ENCODE measurements at regions not wholly inside any gene's neighbourhood (a gene's known extent, or its start where the extent isn't known, plus 50 kb on each side); places are given as distances from the start of the nearest gene placed in this dataset.

DNA sequence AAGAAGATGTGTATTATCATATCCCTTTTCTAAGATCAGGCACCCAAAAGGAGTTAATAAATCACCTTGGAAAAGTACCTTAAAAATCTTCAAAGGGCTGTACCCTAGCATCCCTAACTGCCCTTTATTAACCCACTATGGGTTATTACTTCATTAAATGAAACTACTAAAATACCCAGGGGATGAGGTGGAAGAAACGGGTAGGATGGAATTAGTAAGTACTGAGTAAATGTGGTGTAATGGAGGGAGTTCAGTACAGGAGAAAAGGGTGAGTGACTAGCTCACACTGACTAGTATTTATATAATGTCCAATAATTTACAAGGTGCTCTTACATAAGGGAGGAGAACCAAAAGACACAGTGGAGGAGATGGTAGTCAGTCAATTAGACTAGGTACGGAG, 51.0 kb upstream of the RASGEF1B start:
- DNase-seq: no peak

DNA sequence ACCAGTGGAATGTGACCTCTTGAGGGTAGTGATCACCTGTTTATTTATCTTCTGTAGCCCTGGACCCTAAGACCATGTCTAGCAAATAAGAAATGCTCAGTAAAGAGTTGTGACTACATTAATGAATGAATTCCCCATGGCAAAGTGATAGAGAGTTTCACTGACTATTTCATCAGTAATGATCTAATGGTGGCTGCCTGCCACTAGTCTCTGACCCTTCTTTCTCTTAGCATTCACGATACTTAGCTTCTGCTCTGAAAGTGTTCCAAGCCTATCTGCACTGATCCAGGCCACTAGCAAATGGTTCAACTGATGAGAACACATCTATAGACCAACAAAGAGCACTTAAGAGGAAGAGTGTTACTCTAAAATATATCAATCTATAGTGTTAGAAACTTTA, 50.0 kb upstream of the RASGEF1B start:
- no peak for DNase-seq
